Activated CD4-positive, alpha-beta T cell treated with anti-CD3 and anti-CD28 coated beads, Interleukin-2, amount 50 U/mL, for 4 hours (primary cell): ENCODE measurements at regions not wholly inside any gene's neighbourhood (a gene's known extent, or its start where the extent isn't known, plus 50 kb on each side); places are given as distances from the start of the nearest gene placed in this dataset.

Experiments used
- DNase-seq, 2 experiments: peaks; one replicate each; pipeline ENCODE4 v3.0.0-alpha.2; 2020

- no peak for DNase-seq
These were observed 144.7 kb downstream of the SLC4A3 start for GRCh38 chr2:219772103-219772635.

GRCh38 chr2:219772697-219773096, 145.3 kb downstream of the SLC4A3 start:
- no peak for DNase-seq

GRCh38 chr2:219775506-219775905, 148.1 kb downstream of the SLC4A3 start:
- DNase-seq = no peak

GRCh38 chr2:219777388-219777787, 150.0 kb downstream of the SLC4A3 start:
- no peak for DNase-seq

- DNase-seq = no peak
These were observed 150.8 kb downstream of the SLC4A3 start for GRCh38 chr2:219778189-219778588.

- no peak for DNase-seq
These were observed 155.4 kb downstream of the SLC4A3 start for GRCh38 chr2:219782737-219783348.

GRCh38 chr2:219783359-219783975, 156.0 kb downstream of the SLC4A3 start:
- no peak for DNase-seq

GRCh38 chr2:219784178-219784577, 156.7 kb downstream of the SLC4A3 start:
- no peak for DNase-seq

- no peak for DNase-seq
These were observed 162.0 kb downstream of the SLC4A3 start for GRCh38 chr2:219789476-219789875.

- DNase-seq = no peak
These were observed 165.0 kb downstream of the SLC4A3 start for GRCh38 chr2:219792446-219792845.

GRCh38 chr2:219798430-219798829, 171.0 kb downstream of the SLC4A3 start:
- no peak for DNase-seq

- DNase-seq = no peak
These were observed 175.9 kb downstream of the SLC4A3 start for GRCh38 chr2:219803294-219803693.

GRCh38 chr2:219810895-219811294, 183.5 kb downstream of the SLC4A3 start:
- no peak for DNase-seq

GRCh38 chr2:219812672-219813071, 185.2 kb downstream of the SLC4A3 start:
- no peak for DNase-seq

GRCh38 chr2:219820767-219821166, 193.3 kb downstream of the SLC4A3 start:
- no peak for DNase-seq

- DNase-seq = no peak
These were observed 196.1 kb downstream of the SLC4A3 start for GRCh38 chr2:219823574-219823973.

GRCh38 chr2:219824996-219825395, 197.6 kb downstream of the SLC4A3 start:
- no peak for DNase-seq

GRCh38 chr2:219828127-219828526, 200.7 kb downstream of the SLC4A3 start:
- DNase-seq = no peak

GRCh38 chr2:219829667-219830352, 202.4 kb downstream of the SLC4A3 start:
- DNase-seq = no peak

GRCh38 chr2:219830353-219830738, 202.9 kb downstream of the SLC4A3 start:
- DNase-seq = no peak

GRCh38 chr2:219831957-219832356, 204.5 kb downstream of the SLC4A3 start:
- no peak for DNase-seq

GRCh38 chr2:219832904-219833303, 205.5 kb downstream of the SLC4A3 start:
- no peak for DNase-seq

- DNase-seq = no peak
These were observed 208.1 kb downstream of the SLC4A3 start for GRCh38 chr2:219835493-219835892.

GRCh38 chr2:219836647-219837177, 209.3 kb downstream of the SLC4A3 start:
- no peak for DNase-seq
